GM12873 (cell line): ENCODE measurements at regions not wholly inside any gene's neighbourhood (a gene's known extent, or its start where the extent isn't known, plus 50 kb on each side); places are given as distances from the start of the nearest gene placed in this dataset.

ENCODE experiments used
- CTCF ChIP-seq: IDR thresholded peaks from 2 replicates; pipeline ENCODE4 v1.5.1; 2012; ENCODE audit warnings: low read depth, mild to moderate bottlenecking, moderate library complexity, low read length, control low read depth; ENCODE audit not compliant: insufficient read depth; ENCODE audit errors: missing control alignments

- TF ChIP-seq CTCF = no peak
These were observed 274.5 kb upstream of the C1orf174 start for GRCh38 chr1:4174291-4175200.

GRCh38 chr1:4175566-4176405 lies 275.7 kb upstream of the C1orf174 start:
- no peak for TF ChIP-seq CTCF

GRCh38 chr1:4176841-4177240 lies 276.8 kb upstream of the C1orf174 start:
- TF ChIP-seq CTCF = no peak

GRCh38 chr1:4177425-4178150 lies 277.5 kb upstream of the C1orf174 start:
- no peak for TF ChIP-seq CTCF

GRCh38 chr1:4178501-4179113 lies 278.5 kb upstream of the C1orf174 start:
- TF ChIP-seq CTCF = no peak

- TF ChIP-seq CTCF = no peak
These were observed 280.1 kb upstream of the C1orf174 start for GRCh38 chr1:4179914-4180735.
